ENCODE measurements at regions not wholly inside any gene's neighbourhood (a gene's known extent, or its start where the extent isn't known, plus 50 kb on each side); places are given as distances from the start of the nearest gene placed in this dataset.

DNA sequence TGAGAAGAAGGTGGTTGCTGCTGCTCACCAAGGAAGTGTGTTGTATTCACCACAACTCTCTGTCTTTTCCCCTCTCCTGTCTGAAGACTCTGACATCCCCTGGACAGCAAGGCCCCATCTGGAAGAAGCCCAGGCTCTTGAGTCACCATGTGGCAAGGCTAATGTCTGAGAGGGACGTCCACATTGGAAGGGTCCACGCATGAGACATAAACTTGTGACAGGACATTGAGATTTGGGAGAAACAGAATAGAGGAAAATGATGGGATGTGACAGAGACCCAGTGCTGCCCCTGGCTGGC, 176.5 kb downstream of the IRF8 start:
- TF ChIP-seq RFX5 (IDR thresholded peaks at IDR 0.05; ENCODE audit: low read depth, low read length) (no peak), EZH2 (IDR thresholded peaks at IDR 0.05; ENCODE audit: borderline replicate concordance, control insufficient read depth, low read depth, low read length) (no peak), CHD4 (IDR thresholded peaks at IDR 0.05) (no peak), RCOR1 (conservative IDR thresholded peaks at IDR 0.05; ENCODE audit: low read depth, low read length) (no peak), POLR2A (IDR thresholded peaks at IDR 0.05; ENCODE audit: low read depth, low read length) (no peak), PML (IDR thresholded peaks at IDR 0.05; ENCODE audit: low read length) (no peak), SIN3A (IDR thresholded peaks at IDR 0.05; ENCODE audit: low read depth, low read length) (no peak)
- TF ChIP-seq, protein P1, sequence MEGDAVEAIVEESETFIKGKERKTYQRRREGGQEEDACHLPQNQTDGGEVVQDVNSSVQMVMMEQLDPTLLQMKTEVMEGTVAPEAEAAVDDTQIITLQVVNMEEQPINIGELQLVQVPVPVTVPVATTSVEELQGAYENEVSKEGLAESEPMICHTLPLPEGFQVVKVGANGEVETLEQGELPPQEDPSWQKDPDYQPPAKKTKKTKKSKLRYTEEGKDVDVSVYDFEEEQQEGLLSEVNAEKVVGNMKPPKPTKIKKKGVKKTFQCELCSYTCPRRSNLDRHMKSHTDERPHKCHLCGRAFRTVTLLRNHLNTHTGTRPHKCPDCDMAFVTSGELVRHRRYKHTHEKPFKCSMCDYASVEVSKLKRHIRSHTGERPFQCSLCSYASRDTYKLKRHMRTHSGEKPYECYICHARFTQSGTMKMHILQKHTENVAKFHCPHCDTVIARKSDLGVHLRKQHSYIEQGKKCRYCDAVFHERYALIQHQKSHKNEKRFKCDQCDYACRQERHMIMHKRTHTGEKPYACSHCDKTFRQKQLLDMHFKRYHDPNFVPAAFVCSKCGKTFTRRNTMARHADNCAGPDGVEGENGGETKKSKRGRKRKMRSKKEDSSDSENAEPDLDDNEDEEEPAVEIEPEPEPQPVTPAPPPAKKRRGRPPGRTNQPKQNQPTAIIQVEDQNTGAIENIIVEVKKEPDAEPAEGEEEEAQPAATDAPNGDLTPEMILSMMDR (IDR thresholded peaks at IDR 0.05 in 2 of 3, conservative IDR thresholded peaks at IDR 0.05 in 1 of 3; ENCODE audit: control insufficient read depth in 2 of 3, extremely low read depth in 1 of 3, insufficient read depth in 1 of 3, low read depth in 3 of 3, low read length in 3 of 3), result no peak
- TF ChIP-seq, protein P2, sequence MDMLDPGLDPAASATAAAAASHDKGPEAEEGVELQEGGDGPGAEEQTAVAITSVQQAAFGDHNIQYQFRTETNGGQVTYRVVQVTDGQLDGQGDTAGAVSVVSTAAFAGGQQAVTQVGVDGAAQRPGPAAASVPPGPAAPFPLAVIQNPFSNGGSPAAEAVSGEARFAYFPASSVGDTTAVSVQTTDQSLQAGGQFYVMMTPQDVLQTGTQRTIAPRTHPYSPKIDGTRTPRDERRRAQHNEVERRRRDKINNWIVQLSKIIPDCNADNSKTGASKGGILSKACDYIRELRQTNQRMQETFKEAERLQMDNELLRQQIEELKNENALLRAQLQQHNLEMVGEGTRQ (IDR thresholded peaks at IDR 0.05; ENCODE audit: borderline replicate concordance, low read depth, low read length), result no peak
- TF ChIP-seq, protein P3, sequence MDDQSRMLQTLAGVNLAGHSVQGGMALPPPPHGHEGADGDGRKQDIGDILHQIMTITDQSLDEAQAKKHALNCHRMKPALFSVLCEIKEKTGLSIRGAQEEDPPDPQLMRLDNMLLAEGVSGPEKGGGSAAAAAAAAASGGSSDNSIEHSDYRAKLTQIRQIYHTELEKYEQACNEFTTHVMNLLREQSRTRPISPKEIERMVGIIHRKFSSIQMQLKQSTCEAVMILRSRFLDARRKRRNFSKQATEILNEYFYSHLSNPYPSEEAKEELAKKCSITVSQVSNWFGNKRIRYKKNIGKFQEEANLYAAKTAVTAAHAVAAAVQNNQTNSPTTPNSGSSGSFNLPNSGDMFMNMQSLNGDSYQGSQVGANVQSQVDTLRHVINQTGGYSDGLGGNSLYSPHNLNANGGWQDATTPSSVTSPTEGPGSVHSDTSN (IDR thresholded peaks at IDR 0.05; ENCODE audit: insufficient replicate concordance, low read depth, low read length), result no peak
- TF ChIP-seq, protein P4, sequence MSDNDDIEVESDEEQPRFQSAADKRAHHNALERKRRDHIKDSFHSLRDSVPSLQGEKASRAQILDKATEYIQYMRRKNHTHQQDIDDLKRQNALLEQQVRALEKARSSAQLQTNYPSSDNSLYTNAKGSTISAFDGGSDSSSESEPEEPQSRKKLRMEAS (IDR thresholded peaks at IDR 0.05; ENCODE audit: low read depth, low read length), result no peak

Measured in GM12878 (cell line).